GM06990 (cell line): ENCODE measurements at regions not wholly inside any gene's neighbourhood (a gene's known extent, or its start where the extent isn't known, plus 50 kb on each side); places are given as distances from the start of the nearest gene placed in this dataset.

ENCODE experiments used
- DNase-seq: peaks from one replicate; pipeline ENCODE4 v3.0.0-alpha.2; 2011; ENCODE audit not compliant: insufficient read length; ENCODE audit errors: extremely low read depth
- H3K27me3 ChIP-seq: replicated peaks from 2 replicates; pipeline ENCODE4 v1.6.0; 2011; ENCODE audit warnings: low read length; ENCODE audit not compliant: control insufficient read depth, insufficient read depth
- H3K36me3 ChIP-seq: 2 replicates; pipeline ENCODE4 v1.5.1; 2011; ENCODE audit warnings: low read length; ENCODE audit not compliant: control insufficient read depth, insufficient read depth
- H3K4me3 ChIP-seq: replicated peaks from 2 replicates; pipeline ENCODE4 v1.5.1; 2011; ENCODE audit warnings: low read depth, mild to moderate bottlenecking, control low read depth, low read length
- TF ChIP-seq, protein P1 (sequence below): IDR thresholded peaks from 2 replicates; pipeline ENCODE4 v1.5.1; 2011; ENCODE audit warnings: low read length, control low read depth, mild to moderate bottlenecking, inconsistent platforms; ENCODE audit not compliant: insufficient read depth, poor library complexity, severe bottlenecking

DNA sequence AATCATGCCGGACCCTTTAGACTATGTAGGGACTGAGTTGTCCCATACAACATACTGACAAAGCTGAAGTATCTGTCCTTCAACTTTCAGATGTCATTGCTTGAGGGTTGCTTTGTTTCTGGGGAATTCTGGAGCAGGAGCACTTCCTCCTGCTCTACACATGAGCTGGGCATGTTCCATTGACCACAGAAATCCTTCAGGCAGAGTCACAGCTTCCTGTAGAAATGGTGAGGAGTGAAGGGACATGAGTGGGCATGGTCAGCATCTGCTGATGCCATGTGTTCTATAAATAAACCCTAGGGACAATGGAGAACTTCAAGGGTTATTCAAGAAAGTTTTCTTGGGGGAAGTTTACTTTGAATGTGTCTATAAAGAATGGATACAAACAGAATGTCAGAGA is 296.6 kb upstream of the FBXL7 start:
- Histone ChIP-seq H3K27me3 (no peaks in the 10 kb centered on the region), H3K4me3 (no peak overlapping the region), H3K36me3 (no peaks in the 10 kb centered on the region)
- TF ChIP-seq, protein P1, sequence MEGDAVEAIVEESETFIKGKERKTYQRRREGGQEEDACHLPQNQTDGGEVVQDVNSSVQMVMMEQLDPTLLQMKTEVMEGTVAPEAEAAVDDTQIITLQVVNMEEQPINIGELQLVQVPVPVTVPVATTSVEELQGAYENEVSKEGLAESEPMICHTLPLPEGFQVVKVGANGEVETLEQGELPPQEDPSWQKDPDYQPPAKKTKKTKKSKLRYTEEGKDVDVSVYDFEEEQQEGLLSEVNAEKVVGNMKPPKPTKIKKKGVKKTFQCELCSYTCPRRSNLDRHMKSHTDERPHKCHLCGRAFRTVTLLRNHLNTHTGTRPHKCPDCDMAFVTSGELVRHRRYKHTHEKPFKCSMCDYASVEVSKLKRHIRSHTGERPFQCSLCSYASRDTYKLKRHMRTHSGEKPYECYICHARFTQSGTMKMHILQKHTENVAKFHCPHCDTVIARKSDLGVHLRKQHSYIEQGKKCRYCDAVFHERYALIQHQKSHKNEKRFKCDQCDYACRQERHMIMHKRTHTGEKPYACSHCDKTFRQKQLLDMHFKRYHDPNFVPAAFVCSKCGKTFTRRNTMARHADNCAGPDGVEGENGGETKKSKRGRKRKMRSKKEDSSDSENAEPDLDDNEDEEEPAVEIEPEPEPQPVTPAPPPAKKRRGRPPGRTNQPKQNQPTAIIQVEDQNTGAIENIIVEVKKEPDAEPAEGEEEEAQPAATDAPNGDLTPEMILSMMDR = no peak
- no peak for DNase-seq

DNA sequence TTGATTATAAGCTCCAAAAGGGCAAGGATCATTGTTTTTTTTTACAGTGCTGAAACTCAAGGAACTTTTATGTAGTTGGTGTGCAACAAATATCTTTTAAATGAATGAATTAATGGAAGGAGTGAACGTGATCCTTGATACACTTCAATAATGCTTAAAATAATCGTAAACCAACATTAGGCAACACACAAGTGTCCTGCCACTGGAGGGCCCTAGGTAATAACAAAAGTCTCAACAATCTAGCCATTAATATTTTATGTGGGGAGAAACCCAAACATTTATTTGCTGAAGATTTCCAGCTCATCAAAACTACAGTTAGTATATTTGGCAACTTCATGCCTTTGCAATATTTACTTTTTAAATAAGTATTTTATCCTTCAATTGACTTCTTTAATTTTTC is 309.0 kb upstream of the FBXL7 start:
- Histone ChIP-seq H3K27me3 (no peaks in the 10 kb centered on the region), H3K36me3 (no peaks in the 10 kb centered on the region), H3K4me3 (no peak overlapping the region)
- TF ChIP-seq, protein P1 = no peak
- DNase-seq = no peak

DNA sequence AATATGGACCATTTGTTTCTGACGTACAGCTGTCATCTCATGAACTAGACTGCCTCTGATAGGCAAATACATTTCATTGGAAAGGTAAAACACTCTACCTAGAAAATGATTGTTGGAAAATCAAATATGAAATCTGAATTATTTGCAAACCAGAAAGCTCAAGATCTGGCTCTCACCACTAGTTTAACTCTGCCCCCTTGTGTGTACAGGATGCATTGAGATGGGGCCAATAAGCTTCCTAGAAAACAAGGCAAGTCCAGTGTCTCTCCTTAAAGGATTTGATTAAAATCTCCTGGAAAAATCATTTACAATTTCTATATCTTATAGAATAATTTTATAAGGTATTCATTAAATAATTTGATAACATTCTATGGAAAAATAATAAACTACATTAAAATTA is 311.9 kb upstream of the ANKH start:
- H3K4me3 ChIP-seq = no peak overlapping the region
- no peak for DNase-seq

DNA sequence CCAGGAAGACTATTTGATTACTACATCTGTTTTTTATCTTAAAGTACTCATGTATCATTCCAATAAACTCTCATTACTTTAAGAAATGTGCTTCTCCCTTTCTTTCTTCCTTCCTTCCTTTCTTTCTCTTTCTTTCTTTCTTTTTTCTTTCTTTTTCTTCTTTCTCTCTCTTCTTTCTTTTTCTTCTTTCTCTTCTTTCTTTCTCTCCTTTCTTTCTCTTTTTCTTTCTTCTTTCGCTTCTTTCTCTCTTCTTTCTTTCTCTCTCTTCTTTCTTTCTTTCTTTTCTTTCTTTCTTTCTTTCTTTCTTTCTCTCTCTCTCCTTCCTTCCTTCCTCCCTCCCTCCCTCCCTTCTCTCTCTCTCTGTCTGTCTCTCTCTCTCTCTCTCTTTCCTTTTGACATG is 298.6 kb upstream of the ANKH start:
- no peak overlapping the region for H3K4me3 ChIP-seq
- TF ChIP-seq, protein P1 = no peak
- H3K27me3 ChIP-seq = no peaks in the 10 kb centered on the region
- no peaks in the 10 kb centered on the region for H3K36me3 ChIP-seq
- no peak for DNase-seq

More for the DNA sequence above, 311.9 kb upstream of the ANKH start:
- H3K27me3 ChIP-seq = no peaks in the 10 kb centered on the region
- TF ChIP-seq, protein P1 = no peak
- H3K36me3 ChIP-seq = no peaks in the 10 kb centered on the region

DNA sequence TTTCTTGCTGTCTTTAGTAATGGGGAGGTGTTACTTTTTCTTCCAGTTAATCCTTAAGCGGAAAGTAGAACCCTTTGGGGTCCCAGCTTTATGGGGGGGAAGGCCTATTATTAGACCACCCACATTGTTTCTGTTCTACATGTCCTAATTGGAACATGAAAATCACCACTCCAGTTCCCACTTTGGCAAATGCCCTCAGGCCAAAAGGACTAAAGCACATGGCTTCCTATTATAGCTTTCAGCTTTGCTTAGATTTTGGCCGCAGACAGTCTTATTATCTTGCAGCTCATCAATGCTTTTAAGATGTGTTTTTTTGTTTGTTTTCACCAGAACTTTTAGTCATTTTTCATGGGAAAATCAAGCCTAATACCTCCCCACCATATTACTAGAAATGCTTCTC is 296.8 kb upstream of the ANKH start:
- no peak overlapping the region for H3K4me3 ChIP-seq
- no peaks in the 10 kb centered on the region for H3K36me3 ChIP-seq
- no peaks in the 10 kb centered on the region for H3K27me3 ChIP-seq
- DNase-seq = no peak
- TF ChIP-seq, protein P1 = no peak

DNA sequence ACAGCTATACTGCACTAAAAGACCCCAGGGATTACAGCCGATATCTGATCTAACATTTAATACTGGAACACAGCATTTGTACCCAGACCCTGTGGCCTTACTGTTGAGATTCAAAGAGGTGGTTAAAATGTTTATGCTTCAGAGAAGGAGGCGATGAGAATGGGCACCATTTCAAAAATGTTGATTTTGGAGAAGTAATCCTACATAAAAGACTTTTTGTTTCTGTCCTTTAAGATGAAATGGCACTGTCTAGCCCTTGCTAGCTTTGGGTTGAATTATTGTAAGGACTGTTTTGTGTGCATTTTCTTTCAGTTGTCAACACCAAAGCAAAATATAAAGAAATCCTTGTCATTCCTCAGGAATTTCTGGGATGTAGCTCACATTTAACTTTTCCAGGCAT is 288.5 kb upstream of the ANKH start:
- TF ChIP-seq, protein P1 = no peak
- H3K36me3 ChIP-seq = no peaks in the 10 kb centered on the region
- H3K4me3 ChIP-seq = no peak overlapping the region
- DNase-seq = no peak
- no peaks in the 10 kb centered on the region for H3K27me3 ChIP-seq
